HG02759 (cell line): ENCODE measurements at regions not wholly inside any gene's neighbourhood (a gene's known extent, or its start where the extent isn't known, plus 50 kb on each side); places are given as distances from the start of the nearest gene placed in this dataset.

Source experiments
- ATAC-seq: cut with Tn5 transposase; IDR thresholded peaks from one replicate; pipeline ENCODE4 v1.9.1; 2021; ENCODE audit warnings: mild to moderate bottlenecking, moderate library complexity; ENCODE audit not compliant: unreplicated experiment

DNA sequence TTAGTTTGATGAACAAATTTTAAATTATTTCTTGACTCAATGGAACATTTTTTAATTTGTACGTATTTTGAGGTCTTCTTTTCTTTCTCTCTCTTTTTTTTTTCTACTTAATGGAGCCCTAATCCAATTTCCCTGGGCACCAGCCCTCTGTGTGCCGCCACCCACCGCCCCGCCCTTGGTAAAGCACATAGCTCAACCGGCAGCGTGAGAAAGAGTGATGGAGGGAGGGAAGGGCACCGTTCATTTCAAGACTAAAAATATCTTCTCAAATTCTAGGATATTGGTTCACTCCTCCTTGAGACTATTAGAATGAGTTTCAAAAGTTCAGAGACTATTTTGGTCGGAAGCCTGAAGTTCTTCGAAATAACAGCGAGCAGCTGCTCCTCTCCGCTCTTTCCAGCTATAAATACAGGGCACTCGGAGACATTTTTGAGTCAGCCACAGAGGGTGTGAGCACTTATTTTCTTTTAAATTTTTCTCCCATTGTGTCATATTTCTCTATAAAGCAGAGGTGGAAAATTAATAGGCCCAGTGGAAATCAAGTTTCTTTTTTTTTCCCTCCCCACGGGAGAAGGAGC lies 731.7 kb upstream of the ID2 start:
- no peak for ATAC-seq

DNA sequence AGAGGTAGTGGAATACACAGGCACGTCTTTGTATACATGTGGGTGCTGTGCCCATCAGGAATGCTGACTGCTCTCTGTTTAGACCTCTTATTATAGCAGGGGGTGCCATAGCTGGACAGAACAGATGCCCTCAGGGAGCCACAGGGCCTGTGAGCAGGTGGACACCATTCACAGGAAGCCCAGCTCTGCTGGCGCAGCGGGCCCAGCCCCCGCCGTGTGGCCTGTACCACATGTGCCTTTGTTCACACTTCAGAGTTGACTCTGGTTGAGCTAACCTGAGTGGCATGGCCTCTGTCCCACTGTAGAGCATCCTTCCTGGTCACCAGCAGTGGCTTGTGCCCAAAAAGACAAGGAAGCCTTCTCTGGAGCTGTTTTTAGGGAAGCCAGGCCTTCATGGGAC lies 730.9 kb upstream of the ID2 start:
- ATAC-seq: no peak

- no peak for ATAC-seq
Measured at GRCh38 chr2:7951490-7951889, 730.4 kb upstream of the ID2 start.

- no peak for ATAC-seq
Measured at GRCh38 chr2:7952046-7952745, 729.7 kb upstream of the ID2 start.

DNA sequence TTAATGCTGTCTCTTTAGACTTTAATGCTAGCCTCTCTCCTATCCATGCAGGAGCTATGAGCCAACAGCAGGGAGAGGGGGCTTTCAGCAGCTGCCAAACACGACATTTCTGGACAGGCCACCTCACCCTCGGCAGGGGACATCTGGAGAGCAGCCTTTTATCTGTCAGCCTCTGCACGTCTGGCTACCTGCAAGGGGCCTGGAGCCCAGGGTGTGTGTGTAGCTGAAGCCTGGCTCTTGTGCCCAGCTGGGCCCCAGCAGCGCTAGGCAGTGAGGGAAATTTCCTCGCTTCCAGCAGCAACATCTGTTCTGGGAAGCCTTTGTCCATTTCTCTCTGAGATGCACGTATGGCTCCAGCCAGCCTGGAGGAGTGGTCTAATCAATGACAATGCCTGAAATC lies 728.7 kb upstream of the ID2 start:
- ATAC-seq: no peak

- no peak for ATAC-seq
Measured at GRCh38 chr2:7954234-7954633, 727.6 kb upstream of the ID2 start.

DNA sequence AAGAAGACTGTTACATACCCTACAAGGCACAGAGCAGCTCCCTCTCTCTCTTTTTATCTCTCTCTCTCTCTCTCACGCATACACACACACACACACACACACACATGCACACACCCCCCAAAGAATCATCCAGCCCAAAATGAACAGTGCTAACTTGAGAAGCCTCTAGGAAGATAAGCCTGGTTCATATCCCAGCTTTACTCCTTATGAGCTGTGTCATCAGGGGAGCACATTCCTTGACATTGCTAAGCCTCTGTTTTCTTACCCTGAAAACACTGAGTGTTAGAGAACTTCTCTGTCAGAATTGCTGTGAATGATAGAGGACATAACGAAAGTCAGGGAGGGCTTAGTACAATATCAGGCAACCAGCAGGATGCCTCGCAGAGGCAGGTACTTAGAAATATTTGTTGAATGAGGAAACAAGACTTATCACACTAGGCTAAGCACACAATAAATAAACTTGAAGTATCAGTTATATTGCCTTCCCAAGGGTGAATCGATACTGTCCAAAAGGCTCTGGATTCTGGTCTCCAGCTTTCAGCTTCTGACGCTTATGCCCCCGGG lies 725.6 kb upstream of the ID2 start:
- no peak for ATAC-seq

- ATAC-seq: no peak
Measured at GRCh38 chr2:7961550-7961949, 720.3 kb upstream of the ID2 start.

- ATAC-seq: no peak
Measured at GRCh38 chr2:7962161-7962560, 719.7 kb upstream of the ID2 start.

DNA sequence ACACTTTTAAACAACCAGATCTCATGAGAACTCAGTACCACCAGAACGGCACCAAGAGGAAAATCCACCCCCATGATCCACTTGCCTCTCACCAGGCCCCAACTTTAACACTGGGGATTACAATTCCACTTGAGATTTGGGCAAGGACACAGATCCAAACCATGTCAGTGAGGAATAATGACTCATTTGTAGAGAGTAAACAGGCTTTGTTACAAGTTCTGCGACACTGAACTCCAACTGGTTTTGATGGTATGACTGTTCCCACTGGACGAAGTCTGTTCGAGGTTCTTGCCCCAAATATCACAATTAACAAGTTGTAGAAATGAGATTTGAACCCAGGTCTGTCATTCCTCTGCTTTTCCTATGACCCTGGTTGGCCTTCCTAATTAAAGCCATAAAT lies 718.1 kb upstream of the ID2 start:
- ATAC-seq: no peak

- ATAC-seq: no peak
Measured at GRCh38 chr2:7966032-7966431, 715.8 kb upstream of the ID2 start.

DNA sequence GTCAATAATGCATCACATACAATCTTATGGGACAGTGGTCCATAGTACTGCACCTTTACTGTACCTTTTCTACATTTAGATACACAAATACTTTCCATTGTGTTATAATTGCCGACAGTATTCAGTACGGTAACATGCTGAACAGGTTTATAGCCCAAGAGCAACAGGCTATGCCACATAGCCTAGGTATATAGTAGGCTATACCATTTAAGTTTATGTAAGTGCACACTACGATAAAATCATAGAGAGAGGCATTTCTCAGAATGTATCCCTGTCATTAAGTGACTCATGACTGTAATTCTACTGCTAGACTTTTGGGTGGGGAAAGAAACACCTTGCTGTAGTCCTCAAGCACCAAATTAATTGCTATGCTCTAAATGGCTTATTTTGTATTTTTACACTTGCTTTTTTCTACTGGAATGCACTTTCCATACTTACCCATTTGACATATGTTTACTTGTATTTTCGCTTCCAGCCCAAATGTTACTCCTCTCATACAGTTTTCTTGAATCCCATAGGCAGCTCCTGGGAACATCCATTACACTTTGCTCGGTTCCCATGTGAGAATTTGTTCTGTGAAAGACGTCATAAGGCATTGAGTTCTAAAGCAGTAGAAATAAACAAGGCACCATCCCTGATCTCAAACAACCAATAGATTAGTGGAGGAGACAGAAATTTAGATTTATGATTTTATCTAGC lies 714.0 kb upstream of the ID2 start:
- no peak for ATAC-seq

- no peak for ATAC-seq
Measured at GRCh38 chr2:7969756-7970515, 711.9 kb upstream of the ID2 start.

DNA sequence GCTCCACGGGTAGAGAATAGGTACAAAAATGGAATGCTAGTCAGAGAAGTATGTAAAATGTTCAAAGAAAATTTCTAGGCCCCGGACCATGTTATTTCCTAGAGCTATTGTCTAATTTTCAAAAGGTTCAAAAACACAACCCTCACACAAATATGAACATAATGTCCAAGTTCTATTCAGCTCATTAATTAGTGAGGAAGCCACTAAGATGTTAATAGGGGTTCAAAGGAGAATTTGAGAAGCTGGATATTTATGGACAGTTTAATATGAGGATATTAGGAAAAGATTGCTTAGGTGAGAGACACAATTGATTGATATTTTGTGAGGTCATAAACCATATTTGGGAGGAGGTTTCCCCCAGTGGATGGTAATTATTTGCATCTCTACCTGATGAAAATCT lies 710.6 kb upstream of the ID2 start:
- ATAC-seq: no peak

DNA sequence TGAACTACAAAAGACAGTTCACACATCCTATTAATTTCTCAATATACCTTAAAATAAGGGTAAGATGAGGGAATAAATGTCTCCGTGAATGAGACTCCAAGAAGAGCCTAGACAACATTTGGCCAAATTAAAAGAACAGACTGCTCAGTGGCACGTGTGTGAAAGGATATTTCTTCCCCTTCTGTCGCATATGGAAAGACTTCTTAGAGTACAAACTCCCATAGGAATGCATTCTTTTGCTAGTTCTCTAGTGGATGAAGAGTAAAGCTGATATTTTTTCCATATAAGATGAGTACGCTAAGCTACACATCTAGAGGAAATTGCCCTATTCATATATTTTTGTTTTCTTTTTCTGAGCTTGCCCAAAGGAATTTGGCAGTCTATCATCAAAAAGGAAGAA lies 710.0 kb upstream of the ID2 start:
- no peak for ATAC-seq

- ATAC-seq: no peak
Measured at GRCh38 chr2:7972670-7973069, 709.2 kb upstream of the ID2 start.

- ATAC-seq: no peak
Measured at GRCh38 chr2:7973801-7974480, 707.9 kb upstream of the ID2 start.

GRCh38 chr2:7974936-7975335 lies 706.9 kb upstream of the ID2 start:
- ATAC-seq: no peak

- ATAC-seq: no peak
Measured at GRCh38 chr2:7976206-7976605, 705.6 kb upstream of the ID2 start.

- ATAC-seq: no peak
Measured at GRCh38 chr2:7977981-7978380, 703.9 kb upstream of the ID2 start.

GRCh38 chr2:7982054-7982453 lies 699.8 kb upstream of the ID2 start:
- no peak for ATAC-seq
